Keratinocyte (primary cell): ENCODE measurements at regions not wholly inside any gene's neighbourhood (a gene's known extent, or its start where the extent isn't known, plus 50 kb on each side); places are given as distances from the start of the nearest gene placed in this dataset.

Experiments
- CTCF ChIP-seq, 3 experiments: IDR thresholded peaks in 1 of 3; conservative IDR thresholded peaks in 1 of 3; optimal IDR thresholded peaks in 1 of 3; 2 replicates in 2 of 3; 3 replicates in 1 of 3; pipeline versions ENCODE3 to v1.5.1; 2011; ENCODE audit warnings: low read length in 3 of 3, mild to moderate bottlenecking in 3 of 3, moderate library complexity in 2 of 3, control low read depth in 1 of 3, inconsistent platforms in 1 of 3; ENCODE audit not compliant: insufficient read depth in 2 of 3; ENCODE audit errors: extremely low read depth in 1 of 3
- EZH2 ChIP-seq: IDR thresholded peaks from one replicate; pipeline ENCODE4 v1.6.1; 2012; ENCODE audit warnings: inconsistent platforms, mild to moderate bottlenecking, low read length, moderate library complexity

- no peak for TF ChIP-seq CTCF (optimal IDR thresholded peaks at IDR 0.05 in 1 of 3, IDR thresholded peaks at IDR 0.05 in 1 of 3, conservative IDR thresholded peaks at IDR 0.05 in 1 of 3; ENCODE audit: extremely low read depth in 1 of 3, insufficient read depth in 2 of 3, low read length in 3 of 3)
- TF ChIP-seq EZH2 = no peak
These were observed 128.0 kb upstream of the PLXNC1 start for GRCh38 chr12:94020335-94020734.
